ACC112 (cell line): ENCODE measurements at regions not wholly inside any gene's neighbourhood (a gene's known extent, or its start where the extent isn't known, plus 50 kb on each side); places are given as distances from the start of the nearest gene placed in this dataset.
"Not testable (repeated sequence)": the region's sequence is repeated elsewhere in the genome, so short reads cannot be mapped to it uniquely, and the experiment has no call there.

ENCODE experiments used
- H2AFZ ChIP-seq: fragments of 200-600 bp; sonication (generic); one replicate; pipeline ENCODE4 v1.6.0; 2017; ENCODE audit warnings: antibody characterized with exemption, low read length; ENCODE audit not compliant: unreplicated experiment
- H3K27ac ChIP-seq: fragments of 200-600 bp; sonication (generic); 2 replicates; pipeline ENCODE4 v1.5.1; 2014; ENCODE audit warnings: low read depth, mild to moderate bottlenecking, antibody characterized with exemption, low read length, moderate library complexity
- H3K27me3 ChIP-seq: fragments of 200-600 bp; sonication (generic); 2 replicates; pipeline ENCODE4 v1.6.1; 2014; ENCODE audit warnings: mild to moderate bottlenecking, antibody characterized with exemption, low read length, moderate library complexity, mixed read lengths; ENCODE audit not compliant: insufficient read depth
- H3K36me3 ChIP-seq: fragments of 200-600 bp; sonication (generic); 2 replicates; pipeline ENCODE4 v1.6.1; 2016; ENCODE audit warnings: mild to moderate bottlenecking, antibody characterized with exemption, low read length, moderate library complexity, mixed read lengths; ENCODE audit not compliant: insufficient read depth
- H3K4me1 ChIP-seq: fragments of 200-600 bp; sonication (generic); one replicate; pipeline ENCODE4 v1.6.1; 2016; ENCODE audit warnings: low read length, mixed read lengths; ENCODE audit not compliant: insufficient read depth, unreplicated experiment, control insufficient read depth
- H3K4me3 ChIP-seq: fragments of 200-600 bp; sonication (generic); 2 replicates; pipeline ENCODE4 v1.5.1; 2014; ENCODE audit warnings: mild to moderate bottlenecking, low read depth, low read length
- H3K79me2 ChIP-seq: fragments of 200-600 bp; sonication (generic); one replicate; pipeline ENCODE4 v1.6.0; 2016; ENCODE audit warnings: low read length; ENCODE audit not compliant: control insufficient read depth, unreplicated experiment, insufficient read depth

- Histone ChIP-seq H3K27ac (no peak overlapping the region), H3K36me3 (no peaks in the 10 kb centered on the region), H3K79me2 (no peaks in the 10 kb centered on the region), H3K4me1 (no peaks in the 10 kb centered on the region), H3K27me3 (peaks cover 60% of the 10 kb centered on the region), H2AFZ (no peak overlapping the region), H3K4me3 (no peak overlapping the region)
These were observed 127.5 kb downstream of the VPREB1 start for GRCh38 chr22:22372086-22372485.

- peaks cover 44% of the 10 kb centered on the region for H3K27me3 ChIP-seq
These were observed 129.6 kb downstream of the VPREB1 start for GRCh38 chr22:22374163-22374562.

GRCh38 chr22:22374579-22374978, 130.0 kb downstream of the VPREB1 start:
- no peaks in the 10 kb centered on the region for H3K79me2 ChIP-seq
- no peaks in the 10 kb centered on the region for H3K36me3 ChIP-seq
- peaks cover 47% of the 10 kb centered on the region for H3K27me3 ChIP-seq
- no peak overlapping the region for H3K4me3 ChIP-seq
- no peaks in the 10 kb centered on the region for H3K4me1 ChIP-seq
- H3K27ac ChIP-seq = no peak overlapping the region
- H2AFZ ChIP-seq = no peak overlapping the region

More at GRCh38 chr22:22374163-22374562, 129.6 kb downstream of the VPREB1 start:
- Histone ChIP-seq H3K36me3 (no peaks in the 10 kb centered on the region), H3K27ac (no peak overlapping the region), H3K79me2 (no peaks in the 10 kb centered on the region), H3K4me1 (no peaks in the 10 kb centered on the region), H3K4me3 (no peak overlapping the region), H2AFZ (no peak overlapping the region)

DNA sequence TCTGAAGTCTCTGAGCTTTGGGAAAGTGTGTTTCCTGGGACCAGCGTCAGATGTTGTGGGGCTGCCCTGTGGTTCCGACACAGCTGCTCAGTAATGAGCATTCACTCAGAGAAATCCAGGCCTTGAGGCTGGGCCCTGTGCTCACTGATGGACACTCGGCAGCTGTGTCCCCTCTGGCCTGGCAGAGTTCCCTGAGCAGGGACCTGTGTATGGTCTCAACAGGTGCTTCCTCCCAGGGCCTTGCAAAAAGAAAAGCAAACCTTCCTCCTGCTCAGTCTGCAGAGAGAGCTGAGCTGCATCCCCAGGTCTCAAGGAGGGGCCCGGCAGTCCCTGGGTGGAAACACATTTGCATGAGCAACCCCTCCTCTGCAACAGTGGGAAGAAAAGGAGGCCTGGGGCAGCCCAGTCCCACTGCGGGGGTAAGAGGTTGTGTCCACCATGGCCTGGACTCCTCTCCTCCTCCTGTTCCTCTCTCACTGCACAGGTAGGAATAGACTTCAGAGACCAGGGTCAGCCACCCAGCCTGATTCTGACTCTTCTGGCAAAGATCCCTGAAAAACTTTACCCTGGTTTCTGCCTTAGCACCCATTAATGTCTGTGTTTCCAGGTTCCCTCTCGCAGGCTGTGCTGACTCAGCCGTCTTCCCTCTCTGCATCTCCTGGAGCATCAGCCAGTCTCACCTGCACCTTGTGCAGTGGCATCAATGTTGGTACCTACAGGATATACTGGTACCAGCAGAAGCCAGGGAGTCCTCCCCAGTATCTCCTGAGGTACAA, 131.2 kb downstream of the VPREB1 start:
- Histone ChIP-seq H3K4me3 (no peak overlapping the region), H3K27ac (no peak overlapping the region), H3K36me3 (no peaks in the 10 kb centered on the region), H2AFZ (no peak overlapping the region), H3K4me1 (no peaks in the 10 kb centered on the region), H3K27me3 (peaks cover 49% of the 10 kb centered on the region), H3K79me2 (no peaks in the 10 kb centered on the region)

DNA sequence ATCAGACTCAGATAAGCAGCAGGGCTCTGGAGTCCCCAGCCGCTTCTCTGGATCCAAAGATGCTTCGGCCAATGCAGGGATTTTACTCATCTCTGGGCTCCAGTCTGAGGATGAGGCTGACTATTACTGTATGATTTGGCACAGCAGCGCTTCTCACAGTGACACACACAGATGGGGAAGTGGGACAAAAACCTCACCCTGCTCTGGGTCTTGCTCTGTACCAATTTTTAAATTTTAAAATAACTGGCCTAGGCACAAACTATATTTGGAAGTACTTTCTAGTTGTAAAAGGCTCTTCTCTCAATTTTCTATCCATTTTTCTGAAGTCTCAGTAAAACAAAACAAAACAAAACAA, 131.7 kb downstream of the VPREB1 start:
- no peak overlapping the region for H3K27ac ChIP-seq
- H3K4me3 ChIP-seq = no peak overlapping the region
- no peaks in the 10 kb centered on the region for H3K36me3 ChIP-seq
- H3K27me3 ChIP-seq = peaks cover 44% of the 10 kb centered on the region
- H3K4me1 ChIP-seq = no peaks in the 10 kb centered on the region
- no peaks in the 10 kb centered on the region for H3K79me2 ChIP-seq
- no peak overlapping the region for H2AFZ ChIP-seq

DNA sequence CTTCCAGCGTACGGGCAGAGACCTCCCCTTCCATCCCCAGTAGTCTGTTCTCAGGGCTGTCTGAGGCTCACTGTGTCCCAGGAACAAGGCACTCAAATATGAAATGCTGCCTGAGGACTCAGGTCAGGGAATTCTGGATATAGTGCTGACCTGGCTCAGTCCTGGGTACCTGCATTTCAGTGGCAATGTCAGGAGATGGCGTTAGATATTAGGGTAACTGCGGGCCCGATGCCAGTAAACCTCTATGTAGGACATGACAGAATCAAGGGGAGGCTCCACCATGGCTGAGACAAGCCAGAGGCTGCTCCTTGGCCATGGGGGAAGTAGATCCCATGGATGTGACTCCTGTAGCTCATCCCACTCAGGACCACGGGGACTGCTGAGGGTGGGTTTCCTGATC, 131.7 kb downstream of the ZNF280B start:
- H2AFZ ChIP-seq, H3K4me1 ChIP-seq, H3K36me3 ChIP-seq, H3K79me2 ChIP-seq, H3K4me3 ChIP-seq, H3K27ac ChIP-seq: not testable (repeated sequence)
- H3K27me3 ChIP-seq = peaks cover 38% of the 10 kb centered on the region

GRCh38 chr22:22377335-22377734, 131.2 kb downstream of the ZNF280B start:
- H3K27me3 ChIP-seq = peaks cover 34% of the 10 kb centered on the region
- H3K4me1 ChIP-seq = no peaks in the 10 kb centered on the region
- H3K79me2 ChIP-seq = no peaks in the 10 kb centered on the region
- no peak overlapping the region for H2AFZ ChIP-seq
- H3K27ac ChIP-seq = no peak overlapping the region
- H3K36me3 ChIP-seq = no peaks in the 10 kb centered on the region
- no peak overlapping the region for H3K4me3 ChIP-seq

DNA sequence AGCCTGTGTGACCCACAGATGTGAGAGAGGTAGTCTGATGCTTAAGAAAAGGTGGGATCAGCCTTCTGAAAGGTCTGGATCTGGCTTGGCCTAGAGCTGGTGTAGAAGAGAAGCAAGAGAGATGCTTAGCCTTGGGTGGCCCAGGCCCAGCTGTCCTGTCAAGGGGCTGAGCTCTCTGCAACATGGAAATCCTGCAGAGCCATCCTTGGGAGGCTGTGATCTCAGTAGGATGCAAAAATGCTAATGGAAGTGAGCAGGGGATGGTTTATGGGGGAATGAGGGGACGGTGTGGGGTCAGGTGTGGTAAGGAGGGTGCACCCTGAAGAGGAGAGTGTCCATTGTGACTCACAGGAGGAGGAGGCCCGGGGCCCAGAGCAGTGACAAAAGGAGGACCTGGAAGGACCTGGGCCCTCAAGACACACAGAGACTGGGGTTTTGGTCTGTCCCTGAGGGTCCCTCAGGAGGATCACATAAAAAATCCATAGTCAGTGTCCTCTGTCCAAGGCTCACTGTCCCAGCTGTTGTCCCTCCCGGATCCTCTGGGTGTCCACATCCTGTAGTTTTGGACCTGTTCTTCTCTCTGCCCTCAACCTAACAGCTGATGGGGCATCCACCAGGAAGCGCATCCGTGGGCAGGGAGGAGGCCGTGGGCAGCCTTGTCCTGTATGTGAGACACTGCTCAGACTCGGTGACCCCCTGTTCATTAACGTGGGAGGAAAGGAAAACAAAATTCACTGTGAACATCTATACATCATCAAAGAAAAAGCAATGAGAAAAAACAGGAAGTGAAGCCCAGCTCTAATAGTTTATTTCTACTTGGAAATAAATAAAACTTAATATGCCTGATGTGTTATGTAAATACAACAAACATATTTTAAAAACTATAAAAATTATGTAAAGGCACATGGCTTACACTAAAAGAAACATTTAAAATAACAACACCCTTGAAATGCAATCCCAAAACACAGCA, 129.8 kb downstream of the ZNF280B start:
- no peak overlapping the region for H3K4me3 ChIP-seq
- peaks cover 33% of the 10 kb centered on the region for H3K27me3 ChIP-seq
- H2AFZ ChIP-seq = no peak overlapping the region
- no peak overlapping the region for H3K27ac ChIP-seq
- no peaks in the 10 kb centered on the region for H3K36me3 ChIP-seq
- no peaks in the 10 kb centered on the region for H3K79me2 ChIP-seq
- H3K4me1 ChIP-seq = no peaks in the 10 kb centered on the region

DNA sequence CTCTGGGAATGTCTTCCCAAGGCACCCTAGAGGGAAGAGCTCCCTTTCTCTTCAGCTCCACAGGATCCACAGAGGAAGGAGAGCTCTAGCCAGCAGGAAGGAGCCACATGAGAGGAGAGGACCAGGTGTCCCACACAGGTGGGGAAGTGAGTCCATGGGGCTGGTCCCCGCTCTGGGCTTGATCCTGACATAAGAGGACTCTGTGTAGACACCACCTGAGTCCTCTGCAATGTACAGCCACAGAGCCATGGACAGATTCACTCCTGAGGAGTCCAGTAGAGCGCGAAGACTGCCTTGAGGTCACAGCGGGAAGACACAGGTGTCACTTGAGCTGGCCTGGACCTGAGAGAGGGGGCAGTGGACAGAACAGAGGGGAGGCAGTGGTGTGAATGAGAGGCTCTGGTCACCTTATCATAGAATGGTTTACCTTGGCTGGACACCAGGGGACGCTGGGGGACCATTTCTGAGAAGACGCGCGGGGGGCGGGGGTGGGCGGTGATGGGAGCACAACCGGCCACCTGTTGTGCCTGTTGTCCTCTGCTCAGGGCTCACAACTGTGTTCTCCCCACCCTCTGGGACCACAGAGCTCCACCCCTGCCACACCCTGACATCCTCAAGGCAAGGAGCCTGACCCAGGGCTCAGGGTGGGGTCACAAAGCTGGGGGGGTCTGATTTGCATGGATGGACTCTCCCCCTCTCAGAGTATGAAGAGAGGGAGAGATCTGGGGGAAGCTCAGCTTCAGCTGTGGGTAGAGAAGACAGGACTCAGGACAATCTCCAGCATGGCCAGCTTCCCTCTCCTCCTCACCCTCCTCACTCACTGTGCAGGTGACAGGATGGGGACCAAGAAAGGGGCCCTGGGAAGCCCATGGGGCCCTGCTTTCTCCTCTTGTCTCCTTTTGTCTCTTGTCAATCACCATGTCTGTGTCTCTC, 128.2 kb downstream of the ZNF280B start:
- Histone ChIP-seq H3K79me2 (no peaks in the 10 kb centered on the region), H3K4me3 (no peak overlapping the region), H3K27me3 (peaks cover 35% of the 10 kb centered on the region), H2AFZ (no peak overlapping the region), H3K36me3 (no peaks in the 10 kb centered on the region), H3K27ac (no peak overlapping the region), H3K4me1 (no peaks in the 10 kb centered on the region)

GRCh38 chr22:22381292-22381691, 127.2 kb downstream of the ZNF280B start:
- H3K79me2 ChIP-seq, H2AFZ ChIP-seq, H3K27ac ChIP-seq, H3K36me3 ChIP-seq, H3K4me1 ChIP-seq, H3K4me3 ChIP-seq: not testable (repeated sequence)
- peaks cover 40% of the 10 kb centered on the region for H3K27me3 ChIP-seq
